HCT116 (cell line): ENCODE measurements at regions not wholly inside any gene's neighbourhood (a gene's known extent, or its start where the extent isn't known, plus 50 kb on each side); places are given as distances from the start of the nearest gene placed in this dataset.
A peak's percentile ranks its signal among the peaks of the same experiment; 100 is the strongest.

Experiments used
- ATAC-seq: fragments of 200-7000 bp; cut with Tn5 transposase; 2 replicates; pipeline ENCODE4 v1.9.1; 2020; ENCODE audit warnings: mild to moderate bottlenecking, moderate library complexity
- BruUV-seq: library from RNA; stranded (reverse); fragments of 400-500 nt; replicated peaks from 2 replicates; lab custom pipeline; 2021; lab: Mats Ljungman, UMichigan
- CTCF ChIA-PET: fragments of 300-600 bp; sonication (Branson Sonifier 250); formaldehyde crosslinking; loops from one replicate; lab custom pipeline; 2021; ENCODE audit warnings: antibody characterized with exemption; lab: Charles Lee
- POLR2A ChIA-PET: fragments of 300-600, 350-600 bp; sonication (Branson Sonifier 250); formaldehyde crosslinking; loops from one replicate; lab custom pipeline; 2021; ENCODE audit warnings: antibody characterized with exemption; lab: Charles Lee
- RAD21 ChIA-PET, 2 experiments: fragments of 300-600 bp; sonication (Branson Sonifier 250); formaldehyde crosslinking; loops; one replicate each; lab custom pipeline; 2023; ENCODE audit warnings: low total read pairs in 2 of 2; ENCODE audit not compliant: uncharacterized antibody in 2 of 2, unreplicated experiment in 2 of 2, low non-redundant PET in 1 of 2; lab: Charles Lee
- DNase-seq: peaks from one replicate; pipeline ENCODE4 v3.0.0-alpha.2; 2010; ENCODE audit warnings: low read depth, low spot score
- H2AFZ ChIP-seq: fragments of 200-600 bp; shearing (Covaris generic), sonication (generic); 2 replicates; pipeline ENCODE4 v1.6.1; 2017; ENCODE audit warnings: low read depth, mixed run types, mixed read lengths, antibody characterized with exemption, low read length; ENCODE audit not compliant: poor library complexity, severe bottlenecking
- H3K27ac ChIP-seq: 2 replicates; pipeline ENCODE4 v1.5.1; 2012; ENCODE audit warnings: low read depth, low read length
- H3K27me3 ChIP-seq: fragments of 200-600 bp; sonication (generic); 2 replicates; pipeline ENCODE4 v1.6.1; 2016; ENCODE audit warnings: mixed run types, low read length, mixed read lengths; ENCODE audit not compliant: insufficient read depth
- H3K36me3 ChIP-seq, 2 experiments: fragments of 200-500 bp in 1 of 2; fragments of 200-600 bp in 1 of 2; sonication (Bioruptor generic) in 1 of 2; sonication (generic) in 1 of 2; 2 replicates each; pipeline versions ENCODE4 v1.5.1 to v1.6.1; 2014 to 2016; ENCODE audit warnings: low read length in 2 of 2, inconsistent platforms in 1 of 2, mixed read lengths in 1 of 2, mixed run types in 1 of 2; ENCODE audit not compliant: insufficient read depth in 2 of 2, control insufficient read depth in 1 of 2
- H3K4me1 ChIP-seq, 2 experiments: fragments of 200-600 bp in 1 of 2; sonication (generic) in 1 of 2; 2 replicates each; pipeline versions ENCODE4 v1.5.1 to v1.6.1; 2012 to 2017; ENCODE audit warnings: low read length in 2 of 2, inconsistent platforms in 1 of 2, mild to moderate bottlenecking in 1 of 2, mixed read lengths in 1 of 2, mixed run types in 1 of 2, moderate library complexity in 1 of 2; ENCODE audit not compliant: insufficient read depth in 2 of 2, control insufficient read depth in 1 of 2
- H3K4me2 ChIP-seq: fragments of 200-600 bp; sonication (generic); 2 replicates; pipeline ENCODE4 v1.6.1; 2017; ENCODE audit warnings: mixed run types, low read length, mixed read lengths
- H3K4me3 ChIP-seq, 2 experiments: fragments of 200-600 bp in 1 of 2; sonication (generic) in 1 of 2; replicated peaks in 1 of 2; 2 replicates each; pipeline ENCODE4 v1.5.1; 2011 to 2016; ENCODE audit warnings: low read length in 2 of 2, control low read depth in 1 of 2, low read depth in 1 of 2, mild to moderate bottlenecking in 1 of 2, mixed read lengths in 1 of 2, mixed run types in 1 of 2
- H3K79me2 ChIP-seq: fragments of 200-600 bp; sonication (generic); 2 replicates; pipeline ENCODE4 v1.6.1; 2017; ENCODE audit warnings: mild to moderate bottlenecking, mixed run types, low read length, moderate library complexity, mixed read lengths; ENCODE audit not compliant: insufficient read depth
- H3K9ac ChIP-seq: fragments of 200-600 bp; sonication (generic); 2 replicates; pipeline ENCODE4 v1.6.1; 2016; ENCODE audit warnings: low read length, mixed read lengths
- H3K9me2 ChIP-seq: fragments of 200-600 bp; sonication (generic), shearing (Covaris generic); 2 replicates; pipeline ENCODE4 v1.6.1; 2017; ENCODE audit warnings: mixed run types, mild to moderate bottlenecking, moderate library complexity; ENCODE audit not compliant: insufficient read depth
- H3K9me3 ChIP-seq, 2 experiments: fragments of 200-500 bp in 1 of 2; fragments of 200-600 bp in 1 of 2; sonication (Bioruptor generic) in 1 of 2; sonication (generic) in 1 of 2; 2 replicates each; pipeline ENCODE4 v1.6.1; 2014 to 2017; ENCODE audit warnings: low read length in 2 of 2, mixed read lengths in 2 of 2, inconsistent platforms in 1 of 2, low read depth in 1 of 2, mild to moderate bottlenecking in 1 of 2, mixed run types in 1 of 2, moderate library complexity in 1 of 2; ENCODE audit not compliant: control insufficient read depth in 1 of 2, insufficient read depth in 1 of 2
- H4K20me1 ChIP-seq: fragments of 200-600 bp; sonication (generic), shearing (Covaris generic); 2 replicates; pipeline ENCODE4 v1.6.1; 2017; ENCODE audit warnings: mixed run types, mild to moderate bottlenecking, moderate library complexity; ENCODE audit not compliant: insufficient read depth
- EGR1 ChIP-seq: IDR thresholded peaks from 2 replicates; pipeline ENCODE4 v1.6.1; 2012; ENCODE audit warnings: low read depth
- ELF1 ChIP-seq: IDR thresholded peaks from 2 replicates; pipeline ENCODE4 v1.6.1; 2012; ENCODE audit warnings: low read depth, borderline replicate concordance
- EZH2phosphoT487 ChIP-seq: fragments of 200-600 bp; IDR thresholded peaks from 2 replicates; pipeline ENCODE4 v1.6.1; 2018; ENCODE audit warnings: antibody characterized with exemption, borderline replicate concordance
- FOSL1 ChIP-seq: IDR thresholded peaks from 2 replicates; pipeline ENCODE4 v1.6.1; 2012; ENCODE audit warnings: low read depth
- JUND ChIP-seq: IDR thresholded peaks from 2 replicates; pipeline ENCODE4 v1.6.1; 2012
- MAX ChIP-seq: IDR thresholded peaks from 2 replicates; pipeline ENCODE4 v1.6.1; 2012
- POLR2AphosphoS5 ChIP-seq: IDR thresholded peaks from 2 replicates; pipeline ENCODE4 v1.6.1; 2011; ENCODE audit warnings: mild to moderate bottlenecking, low read depth, low read length, moderate library complexity
- RAD21 ChIP-seq: IDR thresholded peaks from 2 replicates; pipeline ENCODE4 v1.6.1; 2012; ENCODE audit warnings: low read depth, mild to moderate bottlenecking
- SIN3A ChIP-seq: IDR thresholded peaks from 2 replicates; pipeline ENCODE4 v1.6.1; 2012; ENCODE audit warnings: low read depth
- SRF ChIP-seq: IDR thresholded peaks from 2 replicates; pipeline ENCODE4 v1.6.1; 2012; ENCODE audit warnings: low read depth
- YY1 ChIP-seq: IDR thresholded peaks from 2 replicates; pipeline ENCODE4 v1.6.1; 2011; ENCODE audit warnings: low read length, low read depth, moderate library complexity, mild to moderate bottlenecking; ENCODE audit not compliant: insufficient replicate concordance; ENCODE audit errors: extremely low read depth
- ZNF274 ChIP-seq: fragments of 200-500 bp; sonication (Bioruptor generic); IDR thresholded peaks from 2 replicates; pipeline ENCODE4 v1.6.1; 2014; ENCODE audit warnings: mild to moderate bottlenecking, low read depth, low read length, inconsistent platforms
- intact Hi-C: fragments of 100-400 bp; cut with micrococcal nuclease; formaldehyde crosslinking; loops from 2 replicates; pipeline ENCODE4 v1.10.0; 2022
- TF ChIP-seq, protein P1 (sequence below), 3 experiments: fragments of 200-600 bp in 1 of 3; sonication (generic) in 1 of 3; IDR thresholded peaks in 2 of 3; conservative IDR thresholded peaks in 1 of 3; 2 replicates each; pipeline ENCODE4 v1.5.1; 2012 to 2017; ENCODE audit warnings: low read depth in 2 of 3, low read length in 2 of 3, antibody characterized with exemption in 1 of 3, borderline replicate concordance in 1 of 3, control low read depth in 1 of 3, mild to moderate bottlenecking in 1 of 3, mixed read lengths in 1 of 3, mixed run types in 1 of 3, moderate library complexity in 1 of 3; ENCODE audit not compliant: insufficient read depth in 1 of 3

GRCh38 chr13:75226092-75226491, 255.9 kb downstream of the TBC1D4 start:
- RAD21 ChIA-PET: no interaction called here
- Histone ChIP-seq H3K9me2 (no peaks in the 10 kb centered on the region), H3K36me3 (no peaks in the 10 kb centered on the region), H4K20me1 (no peaks in the 10 kb centered on the region), H3K4me3 (no peak overlapping the region), H3K4me2 (peak overlapping the region; percentile 20; the same call in 1 of the 2 replicates), H3K27ac (no peak overlapping the region), H3K79me2 (no peaks in the 10 kb centered on the region), H3K4me1 (peaks cover 0 to 8% of the 10 kb centered on the region in 2 experiments; a peak in 2 of 4 replicates), H3K9ac (no peak overlapping the region), H3K27me3 (peaks cover 1% of the 10 kb centered on the region; the same call in 1 of the 2 replicates), H2AFZ (peak overlapping the region; percentile 54), H3K9me3 (no peaks in the 10 kb centered on the region)
- peak; percentile 8 for DNase-seq
- POLR2A ChIA-PET: no interaction called here
- intact Hi-C loops: no loop called here
- CTCF ChIA-PET: no interaction called here
- TF ChIP-seq, protein P1, sequence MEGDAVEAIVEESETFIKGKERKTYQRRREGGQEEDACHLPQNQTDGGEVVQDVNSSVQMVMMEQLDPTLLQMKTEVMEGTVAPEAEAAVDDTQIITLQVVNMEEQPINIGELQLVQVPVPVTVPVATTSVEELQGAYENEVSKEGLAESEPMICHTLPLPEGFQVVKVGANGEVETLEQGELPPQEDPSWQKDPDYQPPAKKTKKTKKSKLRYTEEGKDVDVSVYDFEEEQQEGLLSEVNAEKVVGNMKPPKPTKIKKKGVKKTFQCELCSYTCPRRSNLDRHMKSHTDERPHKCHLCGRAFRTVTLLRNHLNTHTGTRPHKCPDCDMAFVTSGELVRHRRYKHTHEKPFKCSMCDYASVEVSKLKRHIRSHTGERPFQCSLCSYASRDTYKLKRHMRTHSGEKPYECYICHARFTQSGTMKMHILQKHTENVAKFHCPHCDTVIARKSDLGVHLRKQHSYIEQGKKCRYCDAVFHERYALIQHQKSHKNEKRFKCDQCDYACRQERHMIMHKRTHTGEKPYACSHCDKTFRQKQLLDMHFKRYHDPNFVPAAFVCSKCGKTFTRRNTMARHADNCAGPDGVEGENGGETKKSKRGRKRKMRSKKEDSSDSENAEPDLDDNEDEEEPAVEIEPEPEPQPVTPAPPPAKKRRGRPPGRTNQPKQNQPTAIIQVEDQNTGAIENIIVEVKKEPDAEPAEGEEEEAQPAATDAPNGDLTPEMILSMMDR (IDR thresholded peaks at IDR 0.05 in 2 of 3, conservative IDR thresholded peaks at IDR 0.05 in 1 of 3; ENCODE audit: borderline replicate concordance in 1 of 3, insufficient read depth in 1 of 3, low read depth in 2 of 3, low read length in 2 of 3): peak in 1 of 3 experiments; percentile 24; a peak in 2 of 6 replicates
- no peak for TF ChIP-seq JUND
- BruUV-seq: no TSS peak
- peak; percentile 63 for ATAC-seq

DNA sequence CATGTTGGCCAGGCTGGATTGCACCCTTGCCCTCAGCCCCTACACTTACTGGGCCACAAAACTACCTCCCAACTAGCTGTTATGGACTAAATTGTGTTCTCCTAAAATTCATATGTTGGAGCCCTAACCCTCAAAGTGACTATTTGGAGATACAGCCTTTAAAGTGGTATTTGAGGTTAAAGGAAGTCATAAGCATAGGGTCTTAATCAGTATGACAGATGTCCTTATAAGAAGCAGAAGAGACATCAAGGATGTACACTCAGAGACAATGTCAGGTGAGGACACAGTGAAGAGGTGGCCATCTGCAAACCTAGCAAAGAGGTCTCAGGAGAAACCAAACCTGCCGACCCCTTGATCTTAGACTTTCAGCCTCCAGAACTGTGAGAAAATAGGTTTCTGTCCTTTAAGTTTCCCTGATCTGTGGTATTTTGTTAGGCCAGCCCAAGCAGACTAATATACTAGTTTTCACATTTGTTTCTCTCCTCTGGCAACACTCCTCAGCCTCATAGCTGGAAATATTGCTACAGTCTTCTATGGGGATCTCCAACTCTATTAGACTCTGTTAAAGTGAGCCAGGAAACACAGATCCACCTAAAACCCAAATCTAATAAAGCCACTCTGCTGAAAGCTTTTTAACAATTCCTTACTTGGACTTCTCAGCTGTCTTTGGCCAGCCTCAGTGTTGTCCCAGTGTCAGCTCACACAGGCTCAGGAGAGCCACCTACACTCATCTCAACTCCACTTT, 256.5 kb downstream of the TBC1D4 start:
- Histone ChIP-seq H3K9ac (no peak overlapping the region), H4K20me1 (no peaks in the 10 kb centered on the region), H3K79me2 (no peaks in the 10 kb centered on the region), H3K36me3 (no peaks in the 10 kb centered on the region), H3K4me1 (peaks cover 0 to 8% of the 10 kb centered on the region in 2 experiments; a peak in 2 of 4 replicates), H3K9me2 (no peaks in the 10 kb centered on the region), H2AFZ (no peak overlapping the region), H3K9me3 (no peaks in the 10 kb centered on the region), H3K27me3 (peaks cover 4% of the 10 kb centered on the region; the same call in 1 of the 2 replicates), H3K4me3 (no peak overlapping the region), H3K4me2 (no peak overlapping the region), H3K27ac (no peak overlapping the region)
- ChIA-PET CTCF (no interaction called here), RAD21 (no interaction called here), POLR2A (no interaction called here)
- 0 out of 2 replicates have a peak, but pooled peaks have one; percentile 9 for ATAC-seq
- DNase-seq: no peak
- intact Hi-C loops: no loop called here
- BruUV-seq: no TSS peak
- TF ChIP-seq ZNF274 (no peak), POLR2AphosphoS5 (no peak), MAX (no peak), SIN3A (no peak), EGR1 (no peak), ELF1 (no peak), YY1 (no peak), FOSL1 (no peak), EZH2phosphoT487 (no peak), RAD21 (no peak), SRF (no peak)
- TF ChIP-seq, protein P1 (IDR thresholded peaks at IDR 0.05 in 2 of 3, conservative IDR thresholded peaks at IDR 0.05 in 1 of 3; ENCODE audit: borderline replicate concordance in 1 of 3, insufficient read depth in 1 of 3, low read depth in 2 of 3, low read length in 2 of 3): no peak
